Motor neuron (in vitro differentiated cells): ENCODE measurements at regions not wholly inside any gene's neighbourhood (a gene's known extent, or its start where the extent isn't known, plus 50 kb on each side); places are given as distances from the start of the nearest gene placed in this dataset.
A peak's percentile ranks its signal among the peaks of the same experiment; 100 is the strongest.

Source experiments
- ATAC-seq, 8 experiments: fragments of 200-7000 bp; cut with Tn5 transposase; replicated peaks in 6 of 8; 2 replicates each; pipeline ENCODE4 v1.8.0; 2021; ENCODE audit warnings: mild to moderate bottlenecking in 8 of 8, moderate library complexity in 8 of 8
- H3K27ac ChIP-seq, 2 donors: fragments of 250-450 bp; sonication (Bioruptor Pico); 2 replicates each; pipeline ENCODE4 v1.9.0; 2021; ENCODE audit warnings: antibody characterized with exemption in 2 of 2, mild to moderate bottlenecking in 2 of 2, moderate library complexity in 1 of 2
- H3K4me1 ChIP-seq, 2 donors: fragments of 250-450 bp; sonication (Bioruptor Pico); replicated peaks in 1 of 2; 2 replicates each; pipeline ENCODE4 v1.6.1; 2021; ENCODE audit warnings: antibody characterized with exemption in 2 of 2, mild to moderate bottlenecking in 2 of 2, moderate library complexity in 1 of 2
- H3K4me3 ChIP-seq, 5 donors: fragments of 250-450 bp; sonication (Bioruptor Pico); 2 replicates each; pipeline ENCODE4 v1.9.0; 2021; ENCODE audit warnings: antibody characterized with exemption in 5 of 5, mild to moderate bottlenecking in 5 of 5, moderate library complexity in 4 of 5
- WGBS, 10 experiments: fragments of 450-650 bp; shearing (Covaris generic); methylation state at CpG; one replicate each; pipeline ENCODE4 v1.0.0; 2022; 5-methylcytosine and 5-hydroxymethylcytosine counted together
- in situ Hi-C, 9 experiments: fragments of 400-800 bp; cut with MboI; loops; one replicate each; pipeline ENCODE4 v1.15.0; 2021; ENCODE audit warnings: low sequenced_read_pairs in 9 of 9, low pct_unique_long_range_greater_than_20kb in 2 of 9; ENCODE audit not compliant: unreplicated experiment in 9 of 9

GRCh38 chr12:97921979-97922722 lies 459.5 kb downstream of the RMST start:
- Histone ChIP-seq H3K27ac (no peak overlapping the region), H3K4me3 (no peak overlapping the region), H3K4me1 (no peaks in the 10 kb centered on the region)
- in situ Hi-C loops, result no loop called here
- ATAC-seq, result peak; percentile 56 to 98 (median 95)
- WGBS, 10 experiments, result 0 to 83% (median 8%) methylated on average over 1 of the region's 1 CpG; no CpG with 5 or more reads in 2 of the 10 experiments

GRCh38 chr12:97923546-97923945 lies 460.9 kb downstream of the RMST start:
- Histone ChIP-seq H3K4me3 (no peak overlapping the region), H3K27ac (no peak overlapping the region), H3K4me1 (no peaks in the 10 kb centered on the region)
- in situ Hi-C loops, result no loop called here
- 0 to 100% (median 100%) methylated on average over 1 to 2 of the region's 2 CpGs; no CpG with 5 or more reads in 5 of the 10 experiments for WGBS, 10 experiments
- no peak for ATAC-seq

GRCh38 chr12:97924122-97924521 lies 461.5 kb downstream of the RMST start:
- H3K4me3 ChIP-seq, result no peak overlapping the region
- H3K4me1 ChIP-seq, result no peaks in the 10 kb centered on the region
- in situ Hi-C loops, result no loop called here
- H3K27ac ChIP-seq, result no peak overlapping the region
- ATAC-seq, result no peak
- 61 to 100% (median 83%) methylated on average over 1 to 4 of the region's 4 CpGs; no CpG with 5 or more reads in 3 of the 10 experiments for WGBS, 10 experiments

- H3K27ac ChIP-seq, result no peak overlapping the region
- ATAC-seq, result peak in 2 of 8 experiments; percentile 25 to 56
- no peaks in the 10 kb centered on the region for H3K4me1 ChIP-seq
- WGBS, 10 experiments, result 0 to 91% (median 81%) methylated on average over 1 to 6 of the region's 6 CpGs; no CpG with 5 or more reads in 1 of the 10 experiments
- in situ Hi-C loops, result no loop called here
- H3K4me3 ChIP-seq, result no peak overlapping the region
Observed at GRCh38 chr12:97927977-97928376, 465.4 kb downstream of the RMST start.

GRCh38 chr12:97936165-97936564 lies 473.6 kb downstream of the RMST start:
- in situ Hi-C loops, result no loop called here
- WGBS, 10 experiments, result 0 to 100% (median 65%) methylated on average over 1 to 5 of the region's 5 CpGs; no CpG with 5 or more reads in 2 of the 10 experiments
- H3K4me1 ChIP-seq, result peaks cover 0 to 5% of the 10 kb centered on the region in 2 donors

GRCh38 chr12:97938031-97938430 lies 475.4 kb downstream of the RMST start:
- no peak overlapping the region for H3K4me3 ChIP-seq
- no peak for ATAC-seq
- peaks cover 5% of the 10 kb centered on the region in 2 donors for H3K4me1 ChIP-seq
- H3K27ac ChIP-seq, result no peak overlapping the region
- in situ Hi-C loops, result no loop called here

More at GRCh38 chr12:97936165-97936564, 473.6 kb downstream of the RMST start:
- no peak overlapping the region for H3K27ac ChIP-seq
- no peak for ATAC-seq
- no peak overlapping the region for H3K4me3 ChIP-seq

- no peak overlapping the region for H3K4me3 ChIP-seq
- peaks cover 5% of the 10 kb centered on the region in 2 donors for H3K4me1 ChIP-seq
- in situ Hi-C loops, result no loop called here
- no peak overlapping the region for H3K27ac ChIP-seq
- 0 to 100% (median 88%) methylated on average over 1 of the region's 1 CpG; no CpG with 5 or more reads in 4 of the 10 experiments for WGBS, 10 experiments
- no peak for ATAC-seq
Observed at GRCh38 chr12:97939156-97939555, 476.6 kb downstream of the RMST start.

- no peak for ATAC-seq
- WGBS, 10 experiments, result 80 to 100% (median 100%) methylated on average over 1 of the region's 1 CpG; no CpG with 5 or more reads in 6 of the 10 experiments
Observed at GRCh38 chr12:97940105-97940504, 477.5 kb downstream of the RMST start.

GRCh38 chr12:97940629-97941028 lies 478.0 kb downstream of the RMST start:
- WGBS, 10 experiments, result 0 to 64% (median 17%) methylated on average over 1 to 2 of the region's 2 CpGs; no CpG with 5 or more reads in 1 of the 10 experiments
- Histone ChIP-seq H3K27ac (no peak overlapping the region), H3K4me1 (peaks cover 5% of the 10 kb centered on the region in 2 donors), H3K4me3 (no peak overlapping the region)
- in situ Hi-C loops, result no loop called here
- ATAC-seq, result no peak

More at GRCh38 chr12:97940105-97940504, 477.5 kb downstream of the RMST start:
- H3K4me3 ChIP-seq, result no peak overlapping the region
- in situ Hi-C loops, result no loop called here
- no peak overlapping the region for H3K27ac ChIP-seq
- H3K4me1 ChIP-seq, result peaks cover 5% of the 10 kb centered on the region in 2 donors

- H3K4me1 ChIP-seq, result peaks cover 0 to 5% of the 10 kb centered on the region in 2 donors
- 0 to 100% (median 86%) methylated on average over 1 to 3 of the region's 3 CpGs; no CpG with 5 or more reads in 1 of the 10 experiments for WGBS, 10 experiments
- no peak overlapping the region for H3K27ac ChIP-seq
- in situ Hi-C loops, result no loop called here
- H3K4me3 ChIP-seq, result no peak overlapping the region
- no peak for ATAC-seq
Observed at GRCh38 chr12:97941686-97942354, 479.2 kb downstream of the RMST start.

- H3K27ac ChIP-seq, result no peak overlapping the region
- H3K4me1 ChIP-seq, result peaks cover 0 to 5% of the 10 kb centered on the region in 2 donors
- WGBS, 10 experiments, result 0 to 80% (median 65%) methylated on average over 1 of the region's 1 CpG; no CpG with 5 or more reads in 2 of the 10 experiments
- peak in 1 of 8 experiments; percentile 24 for ATAC-seq
- H3K4me3 ChIP-seq, result no peak overlapping the region
- in situ Hi-C loops, result no loop called here
Observed at GRCh38 chr12:97943359-97943758, 480.8 kb downstream of the RMST start.

GRCh38 chr12:97944576-97944975 lies 482.0 kb downstream of the RMST start:
- Histone ChIP-seq H3K4me3 (no peak overlapping the region), H3K4me1 (peaks cover 0 to 5% of the 10 kb centered on the region in 2 donors), H3K27ac (no peak overlapping the region)
- in situ Hi-C loops, result no loop called here
- 0 to 88% (median 66%) methylated on average over 1 to 2 of the region's 2 CpGs; no CpG with 5 or more reads in 5 of the 10 experiments for WGBS, 10 experiments
- no peak for ATAC-seq

GRCh38 chr12:97946701-97947100 lies 484.1 kb downstream of the RMST start:
- H3K4me1 ChIP-seq, result peaks cover 0 to 5% of the 10 kb centered on the region in 2 donors
- no peak overlapping the region for H3K27ac ChIP-seq
- no peak overlapping the region for H3K4me3 ChIP-seq
- WGBS, 10 experiments, result 0 to 100% (median 90%) methylated on average over 1 of the region's 1 CpG; no CpG with 5 or more reads in 2 of the 10 experiments
- in situ Hi-C loops, result no loop called here
- ATAC-seq, result no peak
